HFFc6 (cell line): ENCODE measurements at regions not wholly inside any gene's neighbourhood (a gene's known extent, or its start where the extent isn't known, plus 50 kb on each side); places are given as distances from the start of the nearest gene placed in this dataset.

Source experiments
- DNase-seq: peaks from one replicate; pipeline ENCODE4 v3.0.0-alpha.2; 2018
- H3K27ac Mint-ChIP-seq: 2 replicates; pipeline ENCODE4 v1.8.0; 2020; ENCODE audit warnings: mild to moderate bottlenecking, mixed read lengths
- H3K27me3 Mint-ChIP-seq: 2 replicates; pipeline ENCODE4 v1.8.0; 2021; ENCODE audit warnings: mild to moderate bottlenecking, moderate library complexity, mixed read lengths; ENCODE audit not compliant: insufficient read depth
- H3K36me3 Mint-ChIP-seq: 2 replicates; pipeline ENCODE4 v1.8.0; 2021; ENCODE audit warnings: low read depth, mixed read lengths
- H3K4me1 Mint-ChIP-seq: 2 replicates; pipeline ENCODE4 v1.8.0; 2020; ENCODE audit warnings: low read depth, mixed read lengths
- H3K4me3 Mint-ChIP-seq: 2 replicates; pipeline ENCODE4 v1.8.0; 2020; ENCODE audit warnings: mild to moderate bottlenecking, moderate library complexity, mixed read lengths
- H3K9me3 Mint-ChIP-seq: 2 replicates; pipeline ENCODE4 v1.8.0; 2020; ENCODE audit warnings: mild to moderate bottlenecking, mixed read lengths
- TF ChIP-seq, protein P1 (sequence below): fragments of 200-600 bp; sonication (generic); IDR thresholded peaks from 2 replicates; pipeline ENCODE4 v1.5.0; 2021; ENCODE audit warnings: antibody characterized with exemption, mild to moderate bottlenecking

- TF ChIP-seq, protein P1, sequence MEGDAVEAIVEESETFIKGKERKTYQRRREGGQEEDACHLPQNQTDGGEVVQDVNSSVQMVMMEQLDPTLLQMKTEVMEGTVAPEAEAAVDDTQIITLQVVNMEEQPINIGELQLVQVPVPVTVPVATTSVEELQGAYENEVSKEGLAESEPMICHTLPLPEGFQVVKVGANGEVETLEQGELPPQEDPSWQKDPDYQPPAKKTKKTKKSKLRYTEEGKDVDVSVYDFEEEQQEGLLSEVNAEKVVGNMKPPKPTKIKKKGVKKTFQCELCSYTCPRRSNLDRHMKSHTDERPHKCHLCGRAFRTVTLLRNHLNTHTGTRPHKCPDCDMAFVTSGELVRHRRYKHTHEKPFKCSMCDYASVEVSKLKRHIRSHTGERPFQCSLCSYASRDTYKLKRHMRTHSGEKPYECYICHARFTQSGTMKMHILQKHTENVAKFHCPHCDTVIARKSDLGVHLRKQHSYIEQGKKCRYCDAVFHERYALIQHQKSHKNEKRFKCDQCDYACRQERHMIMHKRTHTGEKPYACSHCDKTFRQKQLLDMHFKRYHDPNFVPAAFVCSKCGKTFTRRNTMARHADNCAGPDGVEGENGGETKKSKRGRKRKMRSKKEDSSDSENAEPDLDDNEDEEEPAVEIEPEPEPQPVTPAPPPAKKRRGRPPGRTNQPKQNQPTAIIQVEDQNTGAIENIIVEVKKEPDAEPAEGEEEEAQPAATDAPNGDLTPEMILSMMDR = no peak
- H3K27ac Mint-ChIP-seq = no peak overlapping the region
- H3K9me3 Mint-ChIP-seq = no peaks in the 10 kb centered on the region; the same call in 1 of the 2 replicates
- H3K36me3 Mint-ChIP-seq = no peaks in the 10 kb centered on the region
- no peak for DNase-seq
- peaks cover 6% of the 10 kb centered on the region for H3K27me3 Mint-ChIP-seq
- H3K4me3 Mint-ChIP-seq = no peak overlapping the region
- no peaks in the 10 kb centered on the region for H3K4me1 Mint-ChIP-seq
Measured at GRCh38 chr2:236366397-236366796, 102.2 kb upstream of the ASB18 start.

GRCh38 chr2:236367506-236368289, 103.5 kb upstream of the ASB18 start:
- Mint-ChIP-seq H3K27me3 (peaks cover 5% of the 10 kb centered on the region), H3K4me3 (no peak overlapping the region), H3K4me1 (no peaks in the 10 kb centered on the region), H3K27ac (no peak overlapping the region), H3K36me3 (no peaks in the 10 kb centered on the region), H3K9me3 (no peaks in the 10 kb centered on the region; the same call in 1 of the 2 replicates)
- TF ChIP-seq, protein P1 = no peak
- DNase-seq = no peak

- peaks cover 5% of the 10 kb centered on the region; the same call in 1 of the 2 replicates for H3K27me3 Mint-ChIP-seq
- H3K4me1 Mint-ChIP-seq = no peaks in the 10 kb centered on the region
- no peak for DNase-seq
- H3K36me3 Mint-ChIP-seq = no peaks in the 10 kb centered on the region
- H3K27ac Mint-ChIP-seq = no peak overlapping the region
- peaks cover 12% of the 10 kb centered on the region for H3K9me3 Mint-ChIP-seq
- TF ChIP-seq, protein P1 = no peak
- no peak overlapping the region for H3K4me3 Mint-ChIP-seq
Measured at GRCh38 chr2:236369661-236370062, 105.5 kb upstream of the ASB18 start.

GRCh38 chr2:236370847-236371409, 106.7 kb upstream of the ASB18 start:
- Mint-ChIP-seq H3K27me3 (peaks cover 3% of the 10 kb centered on the region; the same call in 1 of the 2 replicates), H3K9me3 (peaks cover 12% of the 10 kb centered on the region), H3K36me3 (no peaks in the 10 kb centered on the region), H3K4me1 (no peaks in the 10 kb centered on the region), H3K4me3 (no peak overlapping the region), H3K27ac (no peak overlapping the region)
- TF ChIP-seq, protein P1 = no peak
- no peak for DNase-seq

- Mint-ChIP-seq H3K36me3 (no peaks in the 10 kb centered on the region), H3K4me3 (no peak overlapping the region), H3K9me3 (peaks cover 12% of the 10 kb centered on the region), H3K27ac (no peak overlapping the region), H3K4me1 (no peaks in the 10 kb centered on the region), H3K27me3 (no peaks in the 10 kb centered on the region; the same call in 1 of the 2 replicates)
- DNase-seq = no peak
- TF ChIP-seq, protein P1 = no peak
Measured at GRCh38 chr2:236375973-236376476, 111.8 kb upstream of the ASB18 start.
